Inflammatory macrophage treated with lipopolysaccharide for 1 hour (primary cell): ENCODE measurements at regions not wholly inside any gene's neighbourhood (a gene's known extent, or its start where the extent isn't known, plus 50 kb on each side); places are given as distances from the start of the nearest gene placed in this dataset.

ENCODE experiments used
- DNase-seq, 2 donors: peaks; one replicate each; pipeline ENCODE4 v3.0.0-alpha.2; 2020 to 2022

DNA sequence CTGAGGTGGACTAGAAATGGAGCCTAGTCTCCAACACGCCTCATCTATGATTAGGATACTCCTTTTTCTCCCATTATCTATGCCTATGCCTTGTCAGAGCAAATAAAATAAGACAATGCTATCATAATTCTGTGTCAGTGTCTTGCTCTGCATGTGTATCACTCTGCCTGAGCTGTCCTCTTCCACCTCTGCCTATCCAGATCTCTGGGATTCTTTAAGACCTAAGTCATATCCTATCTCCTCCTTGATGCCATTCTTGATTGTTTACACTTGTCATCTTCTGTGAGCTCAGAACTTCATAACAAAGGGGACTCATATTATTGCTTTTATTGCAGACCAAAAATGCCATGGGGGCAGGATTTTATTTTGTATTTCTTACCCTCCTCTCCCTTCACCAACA, 351.2 kb upstream of the C9orf72 start:
- no peak for DNase-seq

DNA sequence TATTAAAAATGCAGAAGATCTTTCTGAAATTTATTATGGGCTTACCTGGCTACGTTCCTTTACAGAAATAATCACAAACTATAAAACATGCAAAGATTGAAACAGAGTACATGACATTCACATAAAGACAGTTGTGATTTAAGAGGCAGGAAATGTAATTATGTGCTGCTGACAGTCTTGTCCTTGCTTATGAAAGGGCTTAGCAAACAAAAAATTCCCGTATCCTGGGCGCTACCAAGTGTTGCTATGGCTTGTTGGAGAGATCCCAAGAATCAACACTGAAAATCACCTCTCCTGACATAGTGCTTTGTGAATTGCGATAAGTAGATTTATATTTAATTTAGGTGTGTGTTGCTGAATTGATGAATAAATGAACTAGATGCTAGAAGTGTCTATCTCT, 352.5 kb upstream of the C9orf72 start:
- DNase-seq, result no peak

DNA sequence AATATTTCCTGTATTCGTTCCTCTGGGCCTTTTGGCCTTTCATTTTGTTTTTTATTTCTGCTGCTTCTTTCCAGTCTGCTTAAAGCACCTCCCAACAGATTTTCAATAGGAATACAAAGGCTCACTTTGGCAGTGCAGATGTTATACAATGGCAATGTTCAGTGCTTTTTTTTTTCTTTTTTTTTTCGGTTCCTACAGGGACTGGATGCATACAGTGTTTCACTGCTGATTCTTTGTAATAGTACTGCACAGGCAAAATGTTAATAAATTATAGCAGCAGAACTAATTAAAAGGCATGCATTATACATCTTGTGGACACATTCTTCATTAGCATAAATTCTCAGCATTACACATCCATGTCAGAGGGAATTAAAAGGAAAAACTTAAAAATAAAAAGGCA, 356.6 kb upstream of the C9orf72 start:
- DNase-seq, result no peak

DNA sequence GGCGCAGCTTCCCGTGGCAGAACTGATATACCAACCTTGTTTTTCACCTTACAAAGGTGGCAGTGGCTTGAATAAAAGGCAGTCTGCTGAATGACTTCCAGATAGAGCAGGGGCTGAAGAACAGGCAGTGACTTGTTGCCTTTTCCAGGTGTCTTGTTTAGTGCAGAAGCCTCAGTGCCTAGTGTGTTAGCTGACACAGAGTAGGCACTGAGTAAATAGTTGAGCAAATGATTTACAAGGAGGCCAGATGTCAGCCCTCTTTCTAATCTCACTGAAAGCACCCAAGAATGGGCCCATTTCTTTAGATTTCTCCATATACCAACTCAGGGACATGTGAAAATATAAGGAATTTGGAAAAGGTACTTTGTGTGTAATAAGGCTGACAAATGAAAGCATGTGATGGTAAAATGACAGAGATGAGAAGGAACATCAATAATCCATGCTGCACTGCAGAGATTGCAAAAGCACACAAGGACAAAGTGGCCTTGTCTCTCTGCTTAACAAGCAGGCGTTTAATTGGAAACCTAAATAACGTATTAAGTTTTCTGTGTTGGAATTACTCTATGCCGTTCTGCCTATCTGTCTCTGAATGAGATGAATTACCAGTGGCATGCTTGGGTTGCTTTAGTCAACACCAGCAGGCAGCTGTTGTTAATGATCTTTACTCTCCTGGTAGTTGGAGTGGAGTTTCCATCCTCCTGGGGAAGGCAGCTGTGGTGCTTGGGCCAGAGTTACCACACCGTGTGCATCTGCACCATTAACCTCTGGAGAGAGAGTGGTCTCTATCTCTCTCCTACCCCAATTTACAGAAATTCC, 360.1 kb upstream of the C9orf72 start:
- DNase-seq, result no peak

DNA sequence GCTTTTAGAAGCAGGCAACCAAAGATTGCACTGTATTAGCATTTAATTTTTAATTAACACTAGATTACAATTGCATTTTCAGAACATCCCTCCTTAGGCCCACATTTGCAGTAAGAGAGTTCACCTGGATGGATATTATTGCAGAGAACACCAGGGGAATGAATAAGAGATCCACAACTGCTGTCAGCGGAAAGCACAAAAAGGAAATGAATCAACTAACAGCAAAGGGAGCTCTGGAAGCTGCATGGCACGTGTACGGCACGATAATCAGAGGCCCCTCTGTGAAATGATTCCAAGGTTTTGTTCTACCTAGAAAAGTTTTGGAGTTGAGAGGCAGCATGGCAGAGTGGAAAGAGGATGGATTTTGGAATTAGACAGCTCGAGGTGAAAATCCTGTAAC, 361.2 kb upstream of the C9orf72 start:
- no peak for DNase-seq

DNA sequence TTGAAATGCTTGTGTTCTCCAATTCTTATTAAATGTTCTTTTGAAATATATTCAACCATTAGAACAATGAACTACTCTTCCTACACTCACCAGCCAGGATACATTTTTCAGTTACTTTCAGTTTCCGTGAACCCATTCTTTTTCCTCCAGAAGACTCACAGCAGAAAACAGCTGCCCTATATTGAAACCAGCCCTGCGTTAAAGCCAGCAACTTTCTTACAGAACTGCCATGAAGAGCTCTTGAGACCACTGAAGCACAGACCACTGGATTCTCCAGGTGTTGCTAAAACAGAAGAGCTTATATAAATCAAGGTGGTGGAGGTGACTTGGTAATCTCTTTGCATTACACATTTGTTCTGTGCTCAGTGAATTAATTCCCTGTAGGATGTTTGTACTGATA, 365.9 kb upstream of the C9orf72 start:
- no peak for DNase-seq

DNA sequence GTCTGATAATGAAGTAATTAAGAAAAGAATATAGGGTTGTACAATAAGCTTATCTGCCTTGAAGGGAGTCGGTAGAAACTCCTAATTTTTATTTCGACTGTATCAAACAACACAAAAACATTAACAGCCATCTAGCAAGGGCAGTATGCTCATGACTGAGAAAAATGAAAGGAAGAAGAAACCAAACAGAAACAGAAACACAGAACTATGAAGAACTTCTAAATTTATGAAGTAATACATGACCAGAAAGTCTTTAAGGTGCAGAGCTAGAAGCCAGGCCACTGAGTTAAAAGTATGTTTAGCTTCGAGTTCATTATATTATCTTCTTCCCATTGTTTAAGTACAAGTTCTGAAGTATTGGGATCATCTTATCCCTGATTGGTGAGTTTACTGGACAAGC, 367.3 kb upstream of the C9orf72 start:
- no peak for DNase-seq

DNA sequence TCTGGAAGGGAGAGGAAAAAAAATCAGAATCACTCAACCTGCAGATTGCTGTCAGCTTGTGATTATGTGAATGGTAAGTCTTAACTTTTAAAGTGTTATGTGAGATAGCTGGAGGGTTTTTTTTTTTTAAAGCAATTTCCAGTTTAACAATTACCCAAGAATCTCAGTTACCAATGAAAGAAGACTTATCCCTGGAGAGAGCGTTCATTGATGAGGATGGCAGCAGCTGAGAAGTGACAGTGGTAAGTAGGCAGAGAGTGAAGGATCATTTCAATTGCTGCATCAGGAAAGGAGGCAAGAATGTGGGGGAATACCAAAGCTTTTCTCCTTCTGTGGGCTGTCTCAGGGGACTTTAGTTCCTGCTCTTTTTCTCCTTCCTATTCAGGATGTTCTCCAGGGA, 370.2 kb upstream of the C9orf72 start:
- DNase-seq, result no peak

DNA sequence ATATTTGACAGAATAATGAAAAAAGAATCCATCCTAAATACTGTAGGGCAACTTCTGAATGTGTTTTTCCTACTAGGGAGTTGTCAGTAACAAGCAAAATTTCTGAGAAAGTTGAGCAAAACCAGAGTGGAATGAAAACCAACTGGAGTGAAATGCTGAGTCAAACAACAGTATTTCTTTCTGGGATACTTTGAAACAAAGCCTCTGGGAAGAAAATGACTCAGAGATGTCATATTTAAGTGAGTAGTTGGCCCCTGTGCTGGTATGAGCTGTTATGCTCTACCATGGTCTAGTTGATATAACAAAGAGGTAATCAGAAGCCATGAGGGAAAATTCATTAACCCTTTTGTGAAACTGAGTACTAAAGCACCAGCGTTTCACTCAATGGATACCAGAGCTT, 372.1 kb upstream of the C9orf72 start:
- no peak for DNase-seq

DNA sequence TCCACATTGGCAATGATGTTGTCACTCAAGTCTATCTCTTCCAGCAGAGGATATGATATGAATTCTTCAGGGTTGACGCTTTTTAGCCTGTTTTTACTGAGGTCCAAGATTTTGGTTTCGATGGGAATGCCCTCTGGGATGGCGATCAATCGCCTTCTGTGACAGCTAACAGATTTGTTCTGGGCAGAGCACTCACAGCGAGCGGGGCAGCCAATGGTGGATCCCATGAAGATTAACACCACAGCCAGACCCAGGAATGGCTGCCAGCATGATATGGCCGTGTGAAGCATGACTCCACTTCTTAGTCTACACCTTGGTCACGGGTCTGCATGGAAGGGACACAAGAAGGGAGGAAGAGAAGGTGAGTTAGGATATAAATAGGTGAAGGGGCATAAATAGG, 377.1 kb upstream of the C9orf72 start:
- DNase-seq, result no peak

DNA sequence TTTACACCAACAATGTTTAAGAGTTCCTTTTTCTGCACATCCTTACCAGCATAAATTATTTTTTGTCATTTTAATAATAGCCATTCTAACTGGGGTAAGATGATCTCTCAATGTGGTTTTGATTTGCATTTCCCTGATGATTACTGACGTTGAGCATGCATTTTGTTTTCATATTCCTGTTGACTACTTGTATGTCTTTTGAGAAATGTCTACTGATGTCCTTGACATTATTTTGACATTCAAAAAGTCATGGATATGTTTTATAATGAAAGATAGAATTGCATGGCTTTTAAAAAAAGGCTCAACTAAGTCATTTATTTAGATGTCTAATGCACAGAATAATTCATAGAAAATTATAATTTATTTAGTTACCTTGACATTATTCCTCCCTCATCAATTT, 381.6 kb upstream of the C9orf72 start:
- DNase-seq, result no peak

DNA sequence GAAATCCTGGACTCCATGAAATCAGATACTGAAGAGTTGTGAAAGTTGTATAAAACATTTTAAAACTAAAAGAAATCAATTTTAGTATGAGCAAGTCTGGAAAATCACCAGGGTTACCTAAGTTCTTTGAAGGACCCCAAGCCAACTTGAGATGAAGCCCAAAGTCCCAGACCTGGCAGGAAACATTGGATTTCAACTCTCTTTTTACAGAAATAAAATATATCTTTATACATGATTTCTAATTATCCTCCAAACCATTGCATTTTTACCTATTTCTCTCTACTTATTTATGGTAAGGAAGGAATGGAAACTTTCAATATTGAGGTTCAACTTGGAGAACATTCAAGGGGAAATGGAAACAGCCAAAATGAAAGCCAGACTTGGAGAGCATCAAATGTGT, 390.6 kb upstream of the C9orf72 start:
- no peak for DNase-seq

DNA sequence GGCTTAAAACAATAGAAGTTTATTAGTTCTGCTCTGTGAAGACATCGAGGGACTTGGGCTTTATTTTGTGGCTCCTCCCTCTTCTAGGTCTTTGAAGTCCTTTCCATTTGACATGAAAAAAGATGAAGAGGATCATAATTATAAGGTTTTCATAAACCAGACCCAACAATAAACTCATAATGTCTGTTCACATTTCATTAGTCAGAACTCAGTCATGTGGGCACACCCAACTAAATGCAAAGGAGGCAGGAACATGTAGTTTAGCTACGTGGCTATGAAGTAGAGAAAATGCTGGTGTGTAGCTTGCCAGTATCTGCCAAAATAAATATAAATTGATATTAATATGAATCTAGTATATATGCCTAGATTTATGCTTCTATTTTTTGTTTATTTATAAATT, 393.9 kb upstream of the C9orf72 start:
- DNase-seq, result no peak

DNA sequence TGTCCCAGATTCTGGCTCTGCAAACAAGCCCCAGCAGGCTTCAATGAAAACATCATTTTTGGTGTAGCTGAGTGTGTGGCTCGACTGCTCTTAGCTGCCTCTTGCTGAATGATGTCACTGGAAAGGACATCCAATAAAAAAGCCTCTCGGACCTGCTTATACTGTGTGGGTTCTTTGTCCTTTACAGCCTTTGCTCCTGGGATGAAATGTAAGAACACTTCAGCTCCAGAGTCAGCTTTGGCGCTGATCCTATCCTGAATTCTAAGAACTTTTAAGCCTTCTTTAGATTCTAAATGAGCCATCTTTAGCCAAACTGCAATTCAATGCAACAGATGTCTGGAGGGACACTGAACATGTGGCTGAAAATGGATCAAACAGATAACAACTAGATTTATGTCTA, 404.6 kb upstream of the C9orf72 start:
- no peak for DNase-seq

DNA sequence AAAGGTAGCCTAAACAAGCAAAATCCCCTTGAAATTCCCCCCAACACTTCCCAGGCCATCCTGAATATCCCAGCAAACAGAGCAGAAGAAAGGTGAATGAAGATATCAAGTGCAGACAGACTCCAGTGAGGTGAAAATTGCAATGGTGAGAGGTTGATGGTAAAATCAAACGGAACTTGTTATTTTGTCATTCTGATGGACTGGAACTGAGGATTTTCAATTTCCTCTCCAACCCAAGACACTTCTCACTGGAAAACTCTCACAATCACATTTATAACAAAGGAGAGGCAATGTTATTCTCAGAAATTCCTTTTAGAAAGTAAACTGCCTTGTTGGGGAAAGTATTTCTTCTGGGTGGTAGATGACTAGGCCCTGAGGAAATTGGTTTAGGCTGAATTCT, 412.4 kb upstream of the C9orf72 start:
- DNase-seq, result no peak

DNA sequence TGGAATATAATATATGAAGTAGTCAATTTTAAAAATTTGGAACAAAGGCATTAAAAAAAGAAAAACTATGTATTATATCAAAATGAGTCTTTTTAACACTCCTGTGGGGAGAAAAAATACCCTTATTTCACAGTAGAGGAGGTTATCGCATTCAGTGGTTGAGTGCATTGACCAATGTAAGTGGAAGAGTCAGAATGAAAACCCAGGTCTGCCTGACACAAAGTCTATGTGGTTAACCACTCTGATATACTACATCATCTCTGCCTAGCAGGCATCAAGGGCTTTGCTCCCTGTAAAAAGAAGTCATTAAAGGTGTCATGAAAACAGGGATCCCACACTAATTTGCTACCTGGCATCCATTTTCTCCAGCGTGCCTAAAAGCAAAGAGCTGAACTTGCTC, 417.2 kb upstream of the C9orf72 start:
- no peak for DNase-seq

DNA sequence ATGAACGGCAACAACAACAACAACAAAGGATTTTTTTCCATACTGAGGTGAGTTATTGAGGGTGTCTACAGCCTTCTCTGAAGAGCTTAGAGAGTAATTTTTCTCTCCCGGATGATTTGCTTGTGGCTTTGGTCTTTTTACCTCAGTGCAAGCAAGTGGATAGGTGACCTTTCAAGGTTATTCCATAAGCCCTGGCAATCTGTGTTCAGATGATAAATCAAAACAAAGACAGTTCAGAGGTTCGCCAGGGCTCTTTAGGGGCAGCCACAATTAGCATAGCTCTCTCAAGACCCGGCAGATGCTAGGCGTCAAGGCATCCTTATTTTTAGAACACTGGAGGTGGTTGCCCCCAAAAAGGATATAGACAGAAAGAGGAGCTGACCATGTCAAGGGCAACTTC, 417.9 kb upstream of the C9orf72 start:
- no peak for DNase-seq

DNA sequence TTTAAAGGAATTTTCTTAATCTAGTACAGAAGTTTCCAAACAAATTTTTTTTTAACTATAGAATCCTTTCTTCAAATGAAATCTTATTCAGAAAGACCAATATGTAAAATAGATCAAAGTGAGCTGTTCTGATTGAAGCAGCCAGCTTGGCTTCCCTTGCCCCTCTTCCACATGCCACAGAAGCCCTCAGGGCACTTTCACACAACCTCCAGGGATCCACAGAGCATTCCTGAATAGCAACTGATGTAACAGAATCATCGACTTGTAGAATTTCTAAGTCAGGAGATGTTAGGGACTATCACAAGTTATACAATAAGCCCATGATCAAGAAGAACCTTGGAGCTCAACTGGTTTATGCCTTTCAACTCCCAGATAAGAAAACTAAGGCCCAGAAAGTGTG, 427.8 kb upstream of the C9orf72 start:
- no peak for DNase-seq

DNA sequence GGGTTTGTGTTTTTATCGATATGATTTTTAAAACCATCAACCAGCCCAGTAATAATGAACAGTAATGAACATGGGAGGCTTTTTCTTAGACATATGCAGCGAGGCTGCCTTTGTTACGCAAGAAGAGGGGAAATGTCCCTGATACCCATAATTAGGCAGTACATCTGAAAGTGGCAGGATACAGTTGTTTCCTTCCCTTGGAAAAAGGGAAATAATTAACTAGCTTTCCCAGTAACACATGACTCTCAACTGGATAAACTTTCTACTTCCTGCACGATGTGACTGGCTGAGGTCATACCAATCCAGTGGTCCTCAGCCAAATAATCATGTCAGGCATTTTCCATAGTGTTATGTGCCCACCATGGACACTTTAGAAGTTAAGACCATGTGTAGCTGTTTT, 431.6 kb upstream of the C9orf72 start:
- DNase-seq, result no peak

DNA sequence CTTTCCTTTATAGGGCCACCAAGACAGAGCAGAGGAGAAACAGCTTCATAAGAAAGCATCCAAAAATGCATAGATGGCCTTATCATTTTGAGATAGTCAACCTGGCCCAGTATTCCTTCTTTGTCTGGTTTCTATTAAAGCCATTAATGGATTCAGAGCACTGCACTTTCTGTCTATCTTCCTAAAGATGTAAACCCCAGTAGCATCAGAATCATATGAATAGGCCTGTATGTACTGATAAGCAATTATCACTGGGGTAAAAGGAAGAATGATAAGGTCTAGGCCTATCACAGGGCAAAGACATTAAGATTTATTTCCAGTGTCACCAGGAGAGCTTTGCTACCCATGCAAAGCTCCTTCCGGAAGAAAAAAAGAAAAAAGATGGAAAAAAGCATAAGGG, 432.5 kb upstream of the C9orf72 start:
- DNase-seq, result no peak

DNA sequence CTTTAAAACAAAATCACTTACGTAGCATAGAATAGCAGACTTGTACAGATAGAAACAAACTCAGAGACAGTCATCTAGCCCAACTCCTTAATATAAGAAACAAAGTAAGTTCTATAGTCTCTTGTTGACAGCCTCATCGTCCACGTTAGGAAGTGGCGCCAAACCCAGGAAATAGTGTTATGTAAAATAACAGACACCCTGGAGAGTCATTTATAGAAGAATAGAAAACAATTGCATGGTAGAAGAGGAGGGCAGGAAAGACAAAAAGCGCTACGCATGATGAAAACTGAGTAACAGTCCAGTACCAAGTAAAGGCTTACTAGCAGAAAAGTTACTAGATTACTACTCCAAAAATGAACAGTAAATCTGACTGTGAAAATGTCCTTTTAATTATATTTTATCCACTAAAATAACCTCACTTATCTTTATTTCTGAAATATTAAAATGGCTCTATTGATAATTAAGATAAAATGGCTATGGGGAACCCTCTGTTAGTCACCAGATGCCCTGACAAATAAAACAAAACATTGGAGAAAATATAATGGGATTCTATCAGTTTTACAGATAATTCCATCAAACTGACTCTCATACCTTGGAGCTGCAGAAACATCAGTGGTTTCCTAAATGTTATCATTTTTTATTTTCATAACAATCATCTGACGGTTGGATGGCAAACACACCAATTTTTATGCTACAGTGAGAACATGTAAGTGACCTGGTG, 434.0 kb upstream of the C9orf72 start:
- no peak for DNase-seq

DNA sequence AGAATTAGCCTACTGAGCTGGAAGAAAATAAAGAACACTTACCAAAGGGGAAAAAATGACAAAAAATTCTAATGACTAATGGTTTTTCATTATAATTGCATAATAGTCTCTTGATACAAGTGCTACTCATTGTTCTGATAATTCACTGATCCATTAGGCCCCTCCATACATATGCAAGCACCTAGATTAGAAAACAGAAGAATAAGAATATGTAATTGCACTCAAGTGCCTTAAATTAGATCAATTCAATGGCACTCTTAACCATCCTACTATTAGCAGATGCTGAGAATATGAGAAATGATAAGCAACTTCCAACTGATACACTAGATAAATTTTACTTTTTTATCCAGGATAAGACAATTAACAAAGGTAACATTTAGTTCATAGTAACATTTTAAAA, 440.9 kb upstream of the C9orf72 start:
- DNase-seq, result no peak

DNA sequence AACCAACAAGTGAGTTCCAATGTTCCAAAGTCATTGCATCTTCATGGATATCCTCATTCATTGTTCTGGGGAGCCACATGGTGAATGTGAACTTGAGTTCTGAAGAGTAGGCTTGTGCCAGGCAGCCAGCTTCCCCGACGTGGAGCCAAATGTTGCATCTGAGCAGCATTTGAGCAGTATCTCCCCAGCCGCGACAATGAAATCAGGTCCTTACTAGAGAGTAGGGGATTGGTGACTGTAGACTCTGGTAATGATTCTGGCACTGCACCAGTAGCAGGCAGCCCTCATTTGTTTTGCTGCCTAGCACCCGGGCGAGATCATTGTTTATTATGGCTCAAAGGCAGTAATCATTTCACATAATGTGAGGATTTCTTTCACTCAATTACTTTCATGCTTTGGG, 451.4 kb upstream of the C9orf72 start:
- DNase-seq, result no peak

DNA sequence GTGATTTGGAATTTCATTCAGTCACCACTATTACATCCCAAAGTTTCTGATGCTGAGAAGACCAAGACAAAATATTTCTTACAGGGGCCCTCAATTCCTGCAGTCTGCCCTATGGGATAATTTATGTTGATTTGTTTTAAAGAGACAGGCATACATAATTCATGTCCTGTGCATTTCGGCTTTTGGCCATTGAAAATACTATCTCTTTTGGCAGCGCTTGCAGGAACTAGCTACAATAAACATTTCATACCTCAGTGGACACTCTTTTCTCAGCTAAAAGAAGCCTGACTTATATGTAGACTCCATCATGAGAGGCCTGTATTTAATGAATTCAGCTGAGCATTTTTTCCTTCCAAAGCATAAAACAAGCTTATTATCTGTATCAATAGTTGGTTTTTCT, 451.9 kb upstream of the C9orf72 start:
- DNase-seq, result no peak
